Activated T-helper 17 cell treated with anti-CD3 and anti-CD28 coated beads, Interleukin-2, amount 50 U/mL, for 72 hours (primary cell): ENCODE measurements at regions not wholly inside any gene's neighbourhood (a gene's known extent, or its start where the extent isn't known, plus 50 kb on each side); places are given as distances from the start of the nearest gene placed in this dataset.

Source experiments
- ATAC-seq: fragments of 150-1000 bp; cut with Tn5 transposase; replicated peaks from 2 replicates; pipeline ENCODE4 v1.10.0; 2021; ENCODE audit warnings: mild to moderate bottlenecking, moderate library complexity
- H3K27ac Mint-ChIP-seq: one replicate; pipeline ENCODE4 v1.8.0; 2022; ENCODE audit warnings: mixed read lengths
- H3K27me3 Mint-ChIP-seq: one replicate; pipeline ENCODE4 v1.8.0; 2022; ENCODE audit warnings: mixed read lengths
- H3K36me3 Mint-ChIP-seq: one replicate; pipeline ENCODE4 v1.8.0; 2022; ENCODE audit warnings: low read depth, mild to moderate bottlenecking, mixed read lengths
- H3K4me1 Mint-ChIP-seq: one replicate; pipeline ENCODE4 v1.8.0; 2022; ENCODE audit warnings: mixed read lengths
- H3K4me3 Mint-ChIP-seq: one replicate; pipeline ENCODE4 v1.8.0; 2022; ENCODE audit warnings: mild to moderate bottlenecking, mixed read lengths
- H3K9me3 Mint-ChIP-seq: one replicate; pipeline ENCODE4 v1.8.0; 2022; ENCODE audit warnings: mixed read lengths

- Mint-ChIP-seq H3K36me3 (no peaks in the 10 kb centered on the region), H3K4me1 (peaks cover 4% of the 10 kb centered on the region), H3K9me3 (no peaks in the 10 kb centered on the region), H3K27me3 (no peaks in the 10 kb centered on the region), H3K4me3 (no peak overlapping the region), H3K27ac (peak overlapping the region; percentile 9)
- ATAC-seq: peak; percentile 20
Observed at GRCh38 chr2:7515327-7515726, 598.1 kb downstream of the RNF144A start.

GRCh38 chr2:7516484-7517063 is 599.4 kb downstream of the RNF144A start:
- H3K9me3 Mint-ChIP-seq: no peaks in the 10 kb centered on the region
- peak; percentile 50 for ATAC-seq
- H3K36me3 Mint-ChIP-seq: no peaks in the 10 kb centered on the region
- peaks cover 4% of the 10 kb centered on the region for H3K4me1 Mint-ChIP-seq
- H3K27me3 Mint-ChIP-seq: no peaks in the 10 kb centered on the region
- H3K27ac Mint-ChIP-seq: no peak overlapping the region
- peak overlapping the region; percentile 51 for H3K4me3 Mint-ChIP-seq

DNA sequence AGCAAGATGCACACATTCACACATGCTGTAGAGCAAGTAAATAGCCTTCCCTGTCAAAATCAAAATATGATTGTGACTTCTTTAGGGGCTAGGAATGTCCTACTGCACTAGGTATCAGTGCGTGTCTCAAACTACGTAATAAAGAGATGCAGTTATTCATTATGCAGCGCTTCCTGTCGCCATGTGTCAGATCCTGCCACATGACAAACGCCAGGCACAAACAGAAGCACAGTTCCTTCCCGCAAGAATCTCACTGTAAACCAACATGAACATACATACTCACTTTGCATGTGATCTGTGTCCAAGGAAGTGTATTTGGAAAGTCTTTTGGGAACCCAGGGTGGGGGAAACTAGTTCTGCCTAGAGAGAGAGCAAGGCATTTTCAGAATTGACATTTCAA is 599.9 kb downstream of the RNF144A start:
- H3K36me3 Mint-ChIP-seq: no peaks in the 10 kb centered on the region
- H3K4me1 Mint-ChIP-seq: peaks cover 4% of the 10 kb centered on the region
- H3K27me3 Mint-ChIP-seq: no peaks in the 10 kb centered on the region
- H3K9me3 Mint-ChIP-seq: no peaks in the 10 kb centered on the region
- peak overlapping the region; percentile 40 for H3K27ac Mint-ChIP-seq
- peak; percentile 93 for ATAC-seq
- peak overlapping the region; percentile 51 for H3K4me3 Mint-ChIP-seq

DNA sequence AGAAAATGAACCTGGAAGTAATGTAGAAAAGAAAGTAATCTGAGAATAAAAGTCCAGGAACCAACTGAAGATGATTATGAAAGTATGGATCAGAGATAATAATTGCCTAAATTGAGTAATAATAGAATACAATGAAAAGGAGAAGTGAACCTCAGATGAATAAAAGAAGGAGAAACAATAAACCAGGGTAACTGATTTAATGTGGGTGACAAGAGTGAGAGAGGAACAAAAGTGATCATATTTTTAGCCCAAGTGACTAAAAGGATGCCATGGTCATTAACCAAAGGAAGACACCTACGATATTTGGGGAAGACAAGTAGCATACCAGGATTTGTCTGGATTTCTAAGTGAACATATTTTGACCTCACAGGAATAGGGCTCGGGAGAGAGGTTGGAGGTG is 600.6 kb downstream of the RNF144A start:
- H3K27ac Mint-ChIP-seq: no peak overlapping the region
- no peaks in the 10 kb centered on the region for H3K36me3 Mint-ChIP-seq
- H3K9me3 Mint-ChIP-seq: no peaks in the 10 kb centered on the region
- H3K4me3 Mint-ChIP-seq: peak overlapping the region; percentile 51
- ATAC-seq: no peak
- peaks cover 4% of the 10 kb centered on the region for H3K4me1 Mint-ChIP-seq
- no peaks in the 10 kb centered on the region for H3K27me3 Mint-ChIP-seq

- Mint-ChIP-seq H3K4me3 (peak overlapping the region; percentile 59), H3K27ac (peak overlapping the region; percentile 74), H3K4me1 (peaks cover 25% of the 10 kb centered on the region), H3K36me3 (no peaks in the 10 kb centered on the region), H3K9me3 (peaks cover 4% of the 10 kb centered on the region), H3K27me3 (no peaks in the 10 kb centered on the region)
- ATAC-seq: peak; percentile 70
Observed at GRCh38 chr2:7523481-7524120, 606.4 kb downstream of the RNF144A start.

- peaks cover 9% of the 10 kb centered on the region for H3K9me3 Mint-ChIP-seq
- peak overlapping the region; percentile 74 for H3K27ac Mint-ChIP-seq
- ATAC-seq: peak; percentile 58
- peaks cover 25% of the 10 kb centered on the region for H3K4me1 Mint-ChIP-seq
- no peaks in the 10 kb centered on the region for H3K36me3 Mint-ChIP-seq
- no peaks in the 10 kb centered on the region for H3K27me3 Mint-ChIP-seq
- H3K4me3 Mint-ChIP-seq: peak overlapping the region; percentile 59
Observed at GRCh38 chr2:7524195-7524594, 607.0 kb downstream of the RNF144A start.

- H3K4me1 Mint-ChIP-seq: peaks cover 29% of the 10 kb centered on the region
- H3K4me3 Mint-ChIP-seq: peak overlapping the region; percentile 11
- H3K9me3 Mint-ChIP-seq: peaks cover 11% of the 10 kb centered on the region
- H3K27ac Mint-ChIP-seq: peak overlapping the region; percentile 62
- H3K36me3 Mint-ChIP-seq: no peaks in the 10 kb centered on the region
- no peaks in the 10 kb centered on the region for H3K27me3 Mint-ChIP-seq
- no peak for ATAC-seq
Observed at GRCh38 chr2:7525746-7526145, 608.5 kb downstream of the RNF144A start.

GRCh38 chr2:7527165-7527722 is 610.0 kb downstream of the RNF144A start:
- Mint-ChIP-seq H3K36me3 (no peaks in the 10 kb centered on the region), H3K4me3 (no peak overlapping the region), H3K27me3 (no peaks in the 10 kb centered on the region), H3K9me3 (peaks cover 18% of the 10 kb centered on the region), H3K27ac (no peak overlapping the region), H3K4me1 (peaks cover 29% of the 10 kb centered on the region)
- ATAC-seq: peak; percentile 36

DNA sequence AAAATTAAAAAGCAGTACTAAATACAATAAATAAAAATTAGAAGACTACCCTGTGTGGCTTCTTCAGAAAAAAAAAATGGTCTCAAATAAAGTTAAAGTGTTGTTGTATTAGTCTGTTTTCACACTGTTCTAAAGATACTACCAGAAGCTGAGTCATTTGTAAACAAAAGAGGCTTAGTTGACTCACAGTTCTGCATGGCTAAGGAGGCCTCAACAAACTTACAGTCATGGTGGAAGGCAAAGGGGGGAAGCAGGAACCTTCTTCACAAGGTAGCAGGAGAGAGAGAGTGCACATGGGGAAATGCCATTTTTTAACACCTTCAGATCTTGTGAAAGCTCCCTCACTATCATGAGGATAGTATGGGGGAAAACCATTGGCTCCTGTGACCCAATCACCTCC is 612.8 kb downstream of the RNF144A start:
- H3K36me3 Mint-ChIP-seq: no peaks in the 10 kb centered on the region

GRCh38 chr2:7539077-7539476 is 621.9 kb downstream of the RNF144A start:
- Mint-ChIP-seq H3K27ac (no peak overlapping the region), H3K4me1 (peaks cover 12% of the 10 kb centered on the region), H3K36me3 (no peaks in the 10 kb centered on the region), H3K27me3 (no peaks in the 10 kb centered on the region), H3K9me3 (peaks cover 21% of the 10 kb centered on the region), H3K4me3 (no peak overlapping the region)
- ATAC-seq: peak; percentile 29

More for the DNA sequence above, 612.8 kb downstream of the RNF144A start:
- Mint-ChIP-seq H3K27me3 (no peaks in the 10 kb centered on the region), H3K27ac (peak overlapping the region; percentile 39), H3K4me3 (no peak overlapping the region), H3K4me1 (peaks cover 20% of the 10 kb centered on the region), H3K9me3 (peaks cover 22% of the 10 kb centered on the region)
- peak; percentile 91 for ATAC-seq

GRCh38 chr2:7539760-7540159 is 622.5 kb downstream of the RNF144A start:
- Mint-ChIP-seq H3K27ac (no peak overlapping the region), H3K4me1 (peaks cover 12% of the 10 kb centered on the region), H3K9me3 (peaks cover 19% of the 10 kb centered on the region), H3K27me3 (no peaks in the 10 kb centered on the region), H3K36me3 (no peaks in the 10 kb centered on the region), H3K4me3 (no peak overlapping the region)
- ATAC-seq: peak; percentile 49

- ATAC-seq: peak; percentile 70
- Mint-ChIP-seq H3K27me3 (no peaks in the 10 kb centered on the region), H3K9me3 (no peaks in the 10 kb centered on the region), H3K4me3 (peak overlapping the region; percentile 5), H3K36me3 (no peaks in the 10 kb centered on the region), H3K4me1 (no peaks in the 10 kb centered on the region), H3K27ac (peak overlapping the region; percentile 21)
Observed at GRCh38 chr2:7552825-7553570, 635.8 kb downstream of the RNF144A start.

GRCh38 chr2:7555260-7555659 is 638.0 kb downstream of the RNF144A start:
- Mint-ChIP-seq H3K27me3 (no peaks in the 10 kb centered on the region), H3K36me3 (no peaks in the 10 kb centered on the region), H3K27ac (no peak overlapping the region), H3K4me1 (no peaks in the 10 kb centered on the region), H3K9me3 (no peaks in the 10 kb centered on the region), H3K4me3 (no peak overlapping the region)
- ATAC-seq: no peak

DNA sequence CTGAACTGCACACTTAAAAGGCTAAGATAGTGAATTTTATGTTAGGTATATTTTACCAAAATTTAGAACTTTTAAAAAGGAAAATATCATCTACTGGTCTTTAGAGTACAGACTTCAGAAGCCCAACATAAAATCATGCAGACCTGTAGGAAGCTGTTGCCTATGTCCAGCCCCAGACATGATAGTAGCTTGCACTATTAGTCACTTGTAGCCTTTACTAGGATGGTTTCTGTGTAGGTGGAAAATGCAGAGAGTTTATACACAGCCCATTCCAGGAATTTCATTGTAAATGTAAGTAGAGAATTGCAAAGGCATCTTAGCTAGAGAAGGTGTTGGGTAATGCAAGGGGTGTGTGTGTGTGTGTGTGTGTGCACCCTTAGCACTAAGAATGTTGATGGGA is 640.2 kb downstream of the RNF144A start:
- H3K36me3 Mint-ChIP-seq: no peaks in the 10 kb centered on the region
- H3K4me1 Mint-ChIP-seq: no peaks in the 10 kb centered on the region
- no peak for ATAC-seq
- no peaks in the 10 kb centered on the region for H3K9me3 Mint-ChIP-seq
- no peak overlapping the region for H3K27ac Mint-ChIP-seq
- no peak overlapping the region for H3K4me3 Mint-ChIP-seq
- H3K27me3 Mint-ChIP-seq: no peaks in the 10 kb centered on the region

GRCh38 chr2:7559791-7560190 is 642.6 kb downstream of the RNF144A start:
- Mint-ChIP-seq H3K4me3 (no peak overlapping the region), H3K4me1 (no peaks in the 10 kb centered on the region), H3K27ac (no peak overlapping the region), H3K27me3 (no peaks in the 10 kb centered on the region), H3K36me3 (no peaks in the 10 kb centered on the region), H3K9me3 (no peaks in the 10 kb centered on the region)
- ATAC-seq: no peak
